Esophagus squamous epithelium (tissue), 5 donors: ENCODE measurements at regions not wholly inside any gene's neighbourhood (a gene's known extent, or its start where the extent isn't known, plus 50 kb on each side); places are given as distances from the start of the nearest gene placed in this dataset.

ENCODE experiments used
- DNase-seq: peaks from one replicate; lab custom pipeline; 2025; lab: John Stamatoyannopoulos, UW
- H3K27ac ChIP-seq, 4 donors: fragments of 200-600 bp; sonication (generic); one replicate each; pipeline ENCODE4 v1.5.1; 2016 to 2019; ENCODE audit warnings: mild to moderate bottlenecking in 1 of 4
- H3K27me3 ChIP-seq, 4 donors: fragments of 200-600 bp; sonication (generic); 1 replicate in 3 of 4; 2 replicates in 1 of 4; pipeline versions ENCODE4 v1.5.1 to v1.6.0; 2017 to 2021; ENCODE audit warnings: antibody characterized with exemption in 1 of 4
- H3K36me3 ChIP-seq, 3 donors: fragments of 200-600 bp; sonication (generic); one replicate each; pipeline ENCODE4 v1.5.1; 2016 to 2019
- H3K4me1 ChIP-seq, 3 donors: fragments of 200-600 bp; sonication (generic); one replicate each; pipeline ENCODE4 v1.5.1; 2017 to 2019
- H3K4me3 ChIP-seq, 4 donors: fragments of 200-600 bp; sonication (generic); 1 replicate in 3 of 4; 2 replicates in 1 of 4; pipeline ENCODE4 v1.5.1; 2016 to 2019; ENCODE audit warnings: mild to moderate bottlenecking in 2 of 4, moderate library complexity in 1 of 4
- H3K9me3 ChIP-seq, 3 donors: fragments of 200-600 bp; sonication (generic); one replicate each; pipeline ENCODE4 v1.5.1; 2016 to 2019
- POLR2A ChIP-seq, 4 donors: fragments of 450-650 bp; IDR thresholded peaks; one replicate each; pipeline ENCODE4 v1.6.1; 2017; ENCODE audit warnings: antibody characterized with exemption in 4 of 4, mild to moderate bottlenecking in 4 of 4, moderate library complexity in 3 of 4
- WGBS, 2 donors: methylation state at CpG; one replicate each; pipeline ENCODE4 v1.1.5; 2018; 5-methylcytosine and 5-hydroxymethylcytosine counted together
- intact Hi-C: fragments of 100-400 bp; cut with DNase I; formaldehyde crosslinking; loops from one replicate; pipeline ENCODE4 v1.15.0; 2022
- TF ChIP-seq, protein P1 (sequence below), 6 experiments: fragments of 450-650 bp in 4 of 6; fragments of 200-600 bp in 2 of 6; sonication (generic) in 2 of 6; IDR thresholded peaks; one replicate each; pipeline ENCODE4 v1.5.1; 2016 to 2019; ENCODE audit warnings: antibody characterized with exemption in 6 of 6, mild to moderate bottlenecking in 4 of 6, moderate library complexity in 4 of 6
- donor health status: DM: yes; HTN: yes; CAD: no.

- intact Hi-C loops, result no loop called here
- TF ChIP-seq POLR2A (IDR thresholded peaks at IDR 0.05), result no peak
- TF ChIP-seq, protein P1, sequence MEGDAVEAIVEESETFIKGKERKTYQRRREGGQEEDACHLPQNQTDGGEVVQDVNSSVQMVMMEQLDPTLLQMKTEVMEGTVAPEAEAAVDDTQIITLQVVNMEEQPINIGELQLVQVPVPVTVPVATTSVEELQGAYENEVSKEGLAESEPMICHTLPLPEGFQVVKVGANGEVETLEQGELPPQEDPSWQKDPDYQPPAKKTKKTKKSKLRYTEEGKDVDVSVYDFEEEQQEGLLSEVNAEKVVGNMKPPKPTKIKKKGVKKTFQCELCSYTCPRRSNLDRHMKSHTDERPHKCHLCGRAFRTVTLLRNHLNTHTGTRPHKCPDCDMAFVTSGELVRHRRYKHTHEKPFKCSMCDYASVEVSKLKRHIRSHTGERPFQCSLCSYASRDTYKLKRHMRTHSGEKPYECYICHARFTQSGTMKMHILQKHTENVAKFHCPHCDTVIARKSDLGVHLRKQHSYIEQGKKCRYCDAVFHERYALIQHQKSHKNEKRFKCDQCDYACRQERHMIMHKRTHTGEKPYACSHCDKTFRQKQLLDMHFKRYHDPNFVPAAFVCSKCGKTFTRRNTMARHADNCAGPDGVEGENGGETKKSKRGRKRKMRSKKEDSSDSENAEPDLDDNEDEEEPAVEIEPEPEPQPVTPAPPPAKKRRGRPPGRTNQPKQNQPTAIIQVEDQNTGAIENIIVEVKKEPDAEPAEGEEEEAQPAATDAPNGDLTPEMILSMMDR (IDR thresholded peaks at IDR 0.05), result no peak
- Histone ChIP-seq H3K27me3 (no peaks in the 10 kb centered on the region), H3K27ac (no peak overlapping the region), H3K36me3 (no peaks in the 10 kb centered on the region), H3K9me3 (no peaks in the 10 kb centered on the region), H3K4me3 (no peak overlapping the region), H3K4me1 (peaks cover 0 to 10% (median 0%) of the 10 kb centered on the region in 3 donors)
- WGBS, 2 donors, result 21 to 25% methylated on average over 2 of the region's 2 CpGs
- no peak for DNase-seq
Measured at GRCh38 chr3:182412066-182412465, 381.2 kb upstream of the ATP11B start.

DNA sequence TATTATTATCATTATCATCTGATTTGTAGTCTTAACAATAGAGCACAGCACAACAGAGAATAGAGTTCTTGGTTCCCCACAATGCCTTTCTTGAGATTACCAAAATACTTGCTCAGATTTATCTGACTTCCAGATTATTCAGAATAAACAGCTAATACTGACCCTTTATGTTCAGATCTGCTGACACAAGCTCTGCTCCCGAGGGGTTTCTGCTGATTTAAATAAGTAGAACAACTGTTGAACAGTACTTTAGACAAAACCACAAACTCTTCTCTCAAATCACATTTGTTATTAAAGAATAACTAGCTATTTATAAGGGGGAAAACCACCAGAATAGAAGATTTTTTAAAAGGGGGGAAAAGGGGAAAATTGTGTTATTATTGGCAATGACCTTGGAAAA, 380.2 kb upstream of the ATP11B start:
- Histone ChIP-seq H3K27me3 (no peaks in the 10 kb centered on the region), H3K4me1 (peaks cover 0 to 10% (median 0%) of the 10 kb centered on the region in 3 donors), H3K9me3 (no peaks in the 10 kb centered on the region), H3K36me3 (no peaks in the 10 kb centered on the region), H3K27ac (no peak overlapping the region), H3K4me3 (no peak overlapping the region)
- WGBS, 2 donors, result 25 to 83% methylated on average over 1 of the region's 1 CpG
- intact Hi-C loops, result no loop called here
- DNase-seq, result no peak
- TF ChIP-seq, protein P1 (IDR thresholded peaks at IDR 0.05), result no peak
- no peak for TF ChIP-seq POLR2A (IDR thresholded peaks at IDR 0.05)

GRCh38 chr3:182413682-182414081, 379.6 kb upstream of the ATP11B start:
- intact Hi-C loops, result no loop called here
- Histone ChIP-seq H3K9me3 (no peaks in the 10 kb centered on the region), H3K27ac (no peak overlapping the region), H3K4me3 (no peak overlapping the region), H3K4me1 (peaks cover 0 to 10% (median 0%) of the 10 kb centered on the region in 3 donors), H3K36me3 (no peaks in the 10 kb centered on the region), H3K27me3 (no peaks in the 10 kb centered on the region)
- TF ChIP-seq POLR2A (IDR thresholded peaks at IDR 0.05), result no peak
- TF ChIP-seq, protein P1 (IDR thresholded peaks at IDR 0.05), result no peak
- no peak for DNase-seq
- WGBS, 2 donors, result 20 to 41% methylated on average over 1 of the region's 1 CpG

- H3K27ac ChIP-seq, result no peak overlapping the region
- H3K4me3 ChIP-seq, result no peak overlapping the region
- H3K36me3 ChIP-seq, result no peaks in the 10 kb centered on the region
- H3K9me3 ChIP-seq, result no peaks in the 10 kb centered on the region
- H3K4me1 ChIP-seq, result peaks cover 0 to 10% (median 0%) of the 10 kb centered on the region in 3 donors
- DNase-seq, result no peak
- intact Hi-C loops, result no loop called here
- no peaks in the 10 kb centered on the region for H3K27me3 ChIP-seq
- TF ChIP-seq POLR2A (IDR thresholded peaks at IDR 0.05), result no peak
- TF ChIP-seq, protein P1 (IDR thresholded peaks at IDR 0.05), result no peak
- WGBS, 2 donors, result 42 to 57% methylated on average over 3 of the region's 3 CpGs
Measured at GRCh38 chr3:182414586-182414985, 378.7 kb upstream of the ATP11B start.

DNA sequence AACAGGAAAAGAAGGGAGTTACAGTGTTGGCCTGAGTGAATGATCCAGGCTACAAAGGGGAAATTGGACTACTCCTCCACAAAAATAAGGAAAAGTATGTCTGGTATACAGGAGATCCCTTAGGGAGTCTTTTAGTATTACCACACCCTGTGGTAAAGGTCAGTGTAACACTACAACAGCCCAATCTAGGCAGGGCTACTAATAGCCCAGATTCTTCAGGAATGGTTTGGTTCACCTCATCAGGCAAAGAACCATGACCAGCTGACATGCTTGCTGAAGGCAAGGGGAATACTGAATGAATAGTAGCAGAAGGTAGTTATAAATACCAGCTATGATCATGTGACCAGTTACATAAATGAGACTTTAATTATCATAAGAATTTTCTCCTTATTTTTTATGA, 372.6 kb upstream of the ATP11B start:
- no peak for DNase-seq
- intact Hi-C loops, result no loop called here
- Histone ChIP-seq H3K27ac (no peak overlapping the region), H3K9me3 (no peaks in the 10 kb centered on the region), H3K4me1 (no peaks in the 10 kb centered on the region), H3K27me3 (no peaks in the 10 kb centered on the region), H3K4me3 (no peak overlapping the region), H3K36me3 (no peaks in the 10 kb centered on the region)
- no peak for TF ChIP-seq POLR2A (IDR thresholded peaks at IDR 0.05)
- TF ChIP-seq, protein P1 (IDR thresholded peaks at IDR 0.05), result no peak
